NCI-H526 treated with DMSO at 0.1 percent for 48 hours (cell line): ENCODE measurements at regions not wholly inside any gene's neighbourhood (a gene's known extent, or its start where the extent isn't known, plus 50 kb on each side); places are given as distances from the start of the nearest gene placed in this dataset.

Source experiments
- DNase-seq: peaks from one replicate; lab custom pipeline; 2025; lab: John Stamatoyannopoulos, UW

GRCh38 chr1:4324525-4324924 lies 329.9 kb upstream of the AJAP1 start:
- no peak for DNase-seq

GRCh38 chr1:4327142-4327541 lies 327.3 kb upstream of the AJAP1 start:
- DNase-seq = no peak

- no peak for DNase-seq
These were observed 325.9 kb upstream of the AJAP1 start for GRCh38 chr1:4328402-4329071.

- DNase-seq = no peak
These were observed 323.3 kb upstream of the AJAP1 start for GRCh38 chr1:4330805-4331766.

- DNase-seq = no peak
These were observed 322.6 kb upstream of the AJAP1 start for GRCh38 chr1:4331767-4332163.

DNA sequence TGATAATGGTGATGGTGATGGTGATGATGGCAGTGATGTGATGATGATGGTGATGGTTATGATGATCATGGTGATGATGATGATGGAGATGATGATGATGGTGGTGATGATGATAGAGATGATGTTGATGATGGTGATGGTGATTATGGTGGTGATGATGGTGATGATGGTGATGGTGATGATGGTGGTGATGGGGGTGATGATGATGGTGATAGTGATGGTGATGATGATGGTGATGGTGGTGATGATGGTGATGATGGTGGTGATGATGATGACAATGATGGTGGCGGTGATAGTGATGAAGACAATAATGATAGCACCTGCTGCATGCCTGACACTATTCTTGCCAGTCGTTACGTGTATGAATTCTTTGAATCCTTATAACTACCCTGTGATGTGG lies 317.9 kb upstream of the AJAP1 start:
- DNase-seq = no peak

DNA sequence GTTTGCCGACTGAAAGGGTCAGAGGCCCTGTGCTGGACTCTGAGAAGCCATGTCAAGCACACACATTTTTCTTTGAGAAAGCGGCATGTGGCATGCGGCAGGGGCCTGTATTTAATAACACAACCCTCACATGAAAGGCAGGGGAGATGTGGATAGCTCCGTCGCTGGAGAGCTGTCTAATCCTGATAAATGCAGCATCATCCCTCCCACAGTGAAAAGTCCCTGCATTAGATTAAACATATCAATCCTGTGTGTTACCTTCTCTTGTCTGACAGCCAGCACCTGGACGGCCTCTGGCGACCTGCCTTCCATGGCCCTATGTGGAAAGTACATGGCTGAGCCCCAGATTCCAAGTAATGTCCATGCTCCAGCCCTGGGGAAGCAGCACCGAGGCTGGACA lies 313.0 kb upstream of the AJAP1 start:
- no peak for DNase-seq

GRCh38 chr1:4344065-4344732 lies 310.2 kb upstream of the AJAP1 start:
- no peak for DNase-seq

- no peak for DNase-seq
These were observed 309.3 kb upstream of the AJAP1 start for GRCh38 chr1:4345094-4345493.

GRCh38 chr1:4346131-4346530 lies 308.3 kb upstream of the AJAP1 start:
- no peak for DNase-seq

DNA sequence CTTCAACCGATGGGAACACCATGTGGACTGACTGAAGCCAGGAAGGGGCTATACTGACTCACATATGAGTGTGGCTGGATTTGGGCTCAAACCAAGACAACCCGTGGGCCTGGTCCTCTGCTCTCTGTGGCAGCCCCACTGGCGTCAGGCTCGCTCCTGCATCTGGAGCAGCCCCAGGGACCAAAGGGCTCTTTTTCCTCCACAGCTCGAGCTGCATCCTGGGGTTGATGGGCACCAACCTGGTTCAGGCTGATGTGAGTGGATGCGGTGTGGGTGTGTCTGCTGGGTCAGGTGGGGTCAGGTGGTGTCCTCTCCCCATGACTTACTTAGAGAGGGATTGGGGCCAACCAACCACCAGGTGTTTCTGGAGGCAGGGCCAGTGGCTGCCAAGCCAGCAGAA lies 303.0 kb upstream of the AJAP1 start:
- DNase-seq = no peak

DNA sequence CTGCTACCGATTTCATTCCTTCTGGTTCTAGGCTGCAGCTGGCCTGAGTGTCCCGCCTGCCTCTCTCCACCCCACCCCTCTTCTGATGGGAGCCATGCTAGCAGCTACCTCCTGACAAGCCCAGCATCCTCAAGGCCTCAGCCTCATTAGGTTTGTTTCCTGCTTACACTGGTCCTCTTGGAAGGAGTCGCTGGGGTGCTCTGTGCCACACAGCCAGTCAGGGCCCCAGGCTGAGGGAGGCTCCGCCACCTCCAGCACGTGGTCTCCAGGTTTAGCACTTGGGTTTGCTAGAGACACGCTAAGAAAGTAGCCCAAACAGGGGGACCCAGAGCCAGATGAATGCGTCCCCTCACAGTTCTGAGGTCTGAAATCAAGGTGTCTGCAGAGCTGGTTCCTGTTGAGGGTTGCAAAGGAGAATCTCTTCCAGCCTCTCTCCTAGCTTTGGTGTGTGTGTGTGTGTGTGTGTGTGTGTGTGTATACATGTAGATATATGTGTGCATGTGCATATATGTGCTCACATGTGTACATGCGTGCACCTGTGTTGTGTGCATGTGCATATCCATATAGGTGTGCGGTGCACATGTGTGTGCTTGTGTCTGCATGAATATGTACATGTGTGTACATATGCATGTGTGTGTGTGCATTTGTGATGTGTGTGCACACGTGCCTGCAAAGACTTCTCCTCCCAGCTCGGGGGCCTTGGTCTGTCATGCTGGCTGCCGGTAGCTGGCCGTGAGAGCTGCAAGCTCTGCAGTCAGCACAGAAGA lies 301.1 kb upstream of the AJAP1 start:
- DNase-seq = no peak

DNA sequence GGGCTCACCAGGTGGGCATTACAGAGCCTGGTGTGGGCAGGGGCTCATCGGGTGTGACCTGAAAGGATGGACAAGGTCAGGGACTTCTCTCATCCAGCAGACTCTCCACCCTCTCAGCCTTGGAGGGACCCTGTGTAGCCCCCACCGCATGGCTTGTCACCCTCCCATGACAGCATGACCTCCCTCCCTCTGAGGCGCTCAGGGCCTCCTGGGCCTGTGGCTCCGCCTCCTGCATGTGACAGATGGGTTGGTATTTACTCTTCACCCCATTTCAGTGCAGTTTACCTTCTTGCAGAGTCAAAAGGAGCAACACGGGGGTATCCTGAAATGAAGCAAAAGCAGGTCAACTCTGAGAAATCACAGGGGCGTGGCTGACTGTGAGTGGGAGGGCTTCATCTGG lies 298.6 kb upstream of the AJAP1 start:
- no peak for DNase-seq

DNA sequence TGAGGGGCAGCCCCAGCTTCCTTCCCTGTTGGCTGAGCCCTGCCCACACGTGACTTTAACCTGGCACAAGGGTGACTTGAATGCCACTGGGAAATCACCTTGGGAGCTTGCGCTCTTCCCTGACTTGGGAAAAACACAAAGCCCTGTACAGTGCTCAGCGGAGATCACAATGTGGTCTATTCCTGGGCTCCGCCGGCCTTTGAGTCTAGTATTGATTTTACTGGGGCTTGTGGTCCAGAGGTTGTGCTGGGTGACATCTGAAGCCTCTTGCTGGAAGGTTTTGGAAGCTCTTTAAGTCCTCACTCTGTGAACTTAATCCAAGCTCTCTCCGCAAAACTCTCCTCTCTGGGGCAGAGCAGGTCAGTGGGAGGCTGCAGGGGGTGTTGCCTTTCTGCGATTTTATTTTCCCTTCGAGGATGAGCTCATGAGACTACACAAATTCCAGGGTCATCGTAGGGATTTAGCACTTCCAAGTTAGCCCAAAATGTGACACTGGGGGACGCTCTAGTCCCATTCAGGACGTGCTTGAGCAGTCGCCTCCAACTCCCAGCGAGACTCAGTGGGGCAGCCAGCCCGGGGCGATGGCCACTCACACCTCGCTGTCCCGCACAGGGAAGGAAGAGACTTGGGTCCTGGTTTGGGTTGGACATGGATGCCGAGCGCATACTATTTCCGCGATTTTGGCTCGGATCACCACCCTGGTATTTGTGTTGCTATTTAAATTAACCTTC lies 291.9 kb upstream of the AJAP1 start:
- no peak for DNase-seq

- DNase-seq = no peak
These were observed 288.3 kb upstream of the AJAP1 start for GRCh38 chr1:4366091-4366490.

- no peak for DNase-seq
These were observed 287.1 kb upstream of the AJAP1 start for GRCh38 chr1:4367230-4367777.

GRCh38 chr1:4369335-4369734 lies 285.1 kb upstream of the AJAP1 start:
- DNase-seq = no peak

GRCh38 chr1:4371849-4372248 lies 282.6 kb upstream of the AJAP1 start:
- no peak for DNase-seq

- no peak for DNase-seq
These were observed 278.6 kb upstream of the AJAP1 start for GRCh38 chr1:4375812-4376211.

DNA sequence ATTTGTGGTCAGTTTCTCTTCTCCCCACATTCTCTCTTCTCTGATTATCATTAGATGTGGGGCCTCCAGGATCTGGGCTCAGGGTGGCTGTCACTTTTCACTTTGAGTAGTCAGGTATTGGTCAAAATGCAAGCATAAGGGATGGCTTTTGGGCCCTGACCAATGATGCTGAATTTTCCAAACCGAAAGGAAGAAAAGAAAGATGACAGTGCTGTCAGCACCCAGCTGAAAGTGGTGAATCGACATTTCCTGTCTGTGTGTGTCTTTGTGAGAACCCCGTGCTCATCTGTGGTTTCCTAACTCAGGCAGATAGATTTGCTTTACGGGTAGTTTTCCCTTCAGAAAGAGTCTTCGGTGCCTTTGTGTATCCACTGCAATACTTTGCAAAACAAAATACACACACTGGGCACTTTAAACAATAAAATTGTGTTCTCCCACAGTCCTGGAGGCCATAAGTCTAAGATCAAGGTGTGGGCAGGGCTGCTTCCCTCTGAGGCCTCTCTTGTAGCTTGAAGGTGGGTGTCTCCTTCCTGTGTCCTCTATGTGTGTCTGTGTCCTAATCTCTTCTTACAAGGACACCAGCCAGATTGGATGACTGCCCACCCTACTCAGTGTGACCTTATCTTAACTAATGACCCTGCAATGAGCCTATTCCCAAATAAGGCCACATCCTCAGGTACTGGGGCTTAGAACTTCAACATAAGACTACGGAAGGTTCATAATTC lies 274.8 kb upstream of the AJAP1 start:
- DNase-seq = no peak
